Mammary epithelial cell (primary cell): ENCODE measurements at regions not wholly inside any gene's neighbourhood (a gene's known extent, or its start where the extent isn't known, plus 50 kb on each side); places are given as distances from the start of the nearest gene placed in this dataset.

Source experiments
- EZH2 ChIP-seq: IDR thresholded peaks from 2 replicates; pipeline ENCODE4 v1.6.1; 2012; ENCODE audit warnings: low read length, inconsistent platforms, borderline replicate concordance
- TF ChIP-seq, protein P1 (sequence below), 2 donors: IDR thresholded peaks in 1 of 2; conservative IDR thresholded peaks in 1 of 2; 2 replicates each; pipeline ENCODE4 v1.5.1; 2011 to 2012; ENCODE audit warnings: inconsistent platforms in 2 of 2, low read length in 2 of 2, mild to moderate bottlenecking in 2 of 2, control low read depth in 1 of 2, low read depth in 1 of 2; ENCODE audit not compliant: insufficient read depth in 1 of 2; ENCODE audit errors: extremely low read depth in 1 of 2

DNA sequence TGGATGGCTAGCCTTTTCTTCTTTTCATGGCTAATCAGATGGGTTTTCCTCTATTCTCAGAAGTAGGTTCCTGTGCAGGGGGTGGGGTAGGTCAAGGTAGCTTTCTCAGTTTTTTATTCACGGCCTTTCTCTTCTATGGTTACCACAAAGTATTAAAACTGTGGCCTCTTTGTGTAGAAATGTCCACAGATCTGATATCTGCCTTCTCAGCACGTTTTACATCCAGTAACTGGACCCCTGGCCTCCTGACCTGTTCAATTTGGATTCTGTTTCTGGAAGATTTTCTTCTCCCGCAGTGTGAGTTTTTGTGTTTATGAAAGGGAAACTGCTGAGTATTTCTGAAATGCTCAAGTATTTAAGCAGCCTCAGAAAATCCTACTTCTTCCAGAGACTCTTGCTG is 688.5 kb downstream of the RAPGEF2 start:
- TF ChIP-seq, protein P1, sequence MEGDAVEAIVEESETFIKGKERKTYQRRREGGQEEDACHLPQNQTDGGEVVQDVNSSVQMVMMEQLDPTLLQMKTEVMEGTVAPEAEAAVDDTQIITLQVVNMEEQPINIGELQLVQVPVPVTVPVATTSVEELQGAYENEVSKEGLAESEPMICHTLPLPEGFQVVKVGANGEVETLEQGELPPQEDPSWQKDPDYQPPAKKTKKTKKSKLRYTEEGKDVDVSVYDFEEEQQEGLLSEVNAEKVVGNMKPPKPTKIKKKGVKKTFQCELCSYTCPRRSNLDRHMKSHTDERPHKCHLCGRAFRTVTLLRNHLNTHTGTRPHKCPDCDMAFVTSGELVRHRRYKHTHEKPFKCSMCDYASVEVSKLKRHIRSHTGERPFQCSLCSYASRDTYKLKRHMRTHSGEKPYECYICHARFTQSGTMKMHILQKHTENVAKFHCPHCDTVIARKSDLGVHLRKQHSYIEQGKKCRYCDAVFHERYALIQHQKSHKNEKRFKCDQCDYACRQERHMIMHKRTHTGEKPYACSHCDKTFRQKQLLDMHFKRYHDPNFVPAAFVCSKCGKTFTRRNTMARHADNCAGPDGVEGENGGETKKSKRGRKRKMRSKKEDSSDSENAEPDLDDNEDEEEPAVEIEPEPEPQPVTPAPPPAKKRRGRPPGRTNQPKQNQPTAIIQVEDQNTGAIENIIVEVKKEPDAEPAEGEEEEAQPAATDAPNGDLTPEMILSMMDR (conservative IDR thresholded peaks at IDR 0.05 in 1 of 2, IDR thresholded peaks at IDR 0.05 in 1 of 2; ENCODE audit: extremely low read depth in 1 of 2, insufficient read depth in 1 of 2, low read depth in 1 of 2, low read length in 2 of 2): no peak
- TF ChIP-seq EZH2: no peak
